Activated B cell treated with CpG ODN at 0.5 μM for 24 hours (primary cell): ENCODE measurements at regions not wholly inside any gene's neighbourhood (a gene's known extent, or its start where the extent isn't known, plus 50 kb on each side); places are given as distances from the start of the nearest gene placed in this dataset.
A peak's percentile ranks its signal among the peaks of the same experiment; 100 is the strongest.

Source experiments
- ATAC-seq: fragments of 200-7000 bp; cut with Tn5 transposase; one replicate; pipeline ENCODE4 v1.10.0; 2021; ENCODE audit warnings: low read depth, mild to moderate bottlenecking, moderate library complexity
- CTCF ChIA-PET: fragments of 350-600 bp; sonication (Branson Sonifier 250); formaldehyde crosslinking; loops from one replicate; lab custom pipeline; 2021; ENCODE audit warnings: antibody characterized with exemption; lab: Charles Lee
- POLR2A ChIA-PET: fragments of 350-600 bp; sonication (Branson Sonifier 250); formaldehyde crosslinking; loops from one replicate; lab custom pipeline; 2021; ENCODE audit warnings: antibody characterized with exemption; lab: Charles Lee
- DNase-seq: peaks from one replicate; pipeline ENCODE4 v3.0.0; 2022
- H3K27ac Mint-ChIP-seq: one replicate; pipeline ENCODE4 v1.8.0; 2020; ENCODE audit warnings: mixed read lengths
- H3K27me3 Mint-ChIP-seq: one replicate; pipeline ENCODE4 v1.8.0; 2021; ENCODE audit warnings: mixed read lengths
- H3K36me3 Mint-ChIP-seq: one replicate; pipeline ENCODE4 v1.8.0; 2021; ENCODE audit warnings: low read depth, mixed read lengths
- H3K4me1 Mint-ChIP-seq: one replicate; pipeline ENCODE4 v1.8.0; 2021; ENCODE audit warnings: mixed read lengths
- H3K4me3 Mint-ChIP-seq: one replicate; pipeline ENCODE4 v1.8.0; 2020; ENCODE audit warnings: mild to moderate bottlenecking, mixed read lengths
- H3K9me3 Mint-ChIP-seq: one replicate; pipeline ENCODE4 v1.8.0; 2020; ENCODE audit warnings: mixed read lengths
- CTCF ChIP-seq: fragments of 200-600 bp; IDR thresholded peaks from one replicate; pipeline ENCODE4 v1.8.0; 2022; ENCODE audit warnings: antibody characterized with exemption, mild to moderate bottlenecking
- intact Hi-C: fragments of 100-400 bp; cut with micrococcal nuclease; formaldehyde crosslinking; loops from one replicate; pipeline ENCODE4 v1.15.1; 2024

DNA sequence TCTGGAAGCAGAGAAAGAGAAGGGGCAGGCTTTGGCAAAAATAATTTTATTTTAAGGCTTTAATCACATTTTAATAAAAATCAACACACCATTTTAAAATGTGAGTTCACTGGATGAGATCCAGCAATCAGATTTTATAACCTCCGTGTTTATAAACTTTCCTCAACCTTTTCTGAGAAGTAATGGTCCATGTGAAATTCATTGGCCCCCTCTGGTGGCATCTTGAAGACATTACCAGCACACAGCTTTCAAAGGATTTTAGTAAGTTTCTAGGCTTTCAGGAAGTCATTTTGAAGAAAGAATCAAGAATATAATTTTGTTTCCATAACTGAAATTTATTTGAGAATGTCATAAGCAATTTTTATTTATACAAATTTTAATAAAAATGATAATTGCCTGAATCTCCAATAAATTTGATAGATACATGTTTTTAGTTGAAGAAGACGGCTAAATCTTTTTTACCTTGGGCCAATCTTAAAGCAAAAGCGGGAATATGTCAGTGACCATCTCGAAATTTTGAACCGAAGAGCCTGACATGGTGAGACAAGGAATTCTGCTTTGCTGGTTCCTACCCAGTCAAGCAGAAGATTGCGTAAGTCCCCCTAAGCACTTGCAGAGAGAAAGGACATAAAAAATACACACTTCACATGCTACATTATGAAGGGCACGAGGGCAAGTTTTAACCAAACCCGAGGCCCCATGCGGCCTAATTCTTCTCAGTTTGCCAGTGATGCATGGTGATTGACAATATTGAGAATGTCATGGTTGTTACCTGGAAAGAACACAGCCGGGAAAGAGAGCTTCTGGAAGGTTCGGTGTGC, 128.4 kb upstream of the CBLN2 start:
- Mint-ChIP-seq H3K9me3 (no peaks in the 10 kb centered on the region), H3K27ac (no peak overlapping the region), H3K27me3 (peaks cover 2% of the 10 kb centered on the region), H3K4me3 (no peak overlapping the region), H3K36me3 (no peaks in the 10 kb centered on the region), H3K4me1 (no peaks in the 10 kb centered on the region)
- peak; percentile 60 for TF ChIP-seq CTCF
- DNase-seq (no peak), ATAC-seq (no peak)
- CTCF ChIA-PET, result interaction anchor here (2.1 kb wide), 1 partner anchor 19 kb away, joined by 5 read pairs; no protein-coding TSS in a partner anchor
- POLR2A ChIA-PET, result no interaction called here
- intact Hi-C loops, result loop anchor here (5.0 kb wide), 1 partner anchor 1890 kb away; no protein-coding TSS in a partner anchor

GRCh38 chr18:72667932-72668331, 123.8 kb upstream of the CBLN2 start:
- no peaks in the 10 kb centered on the region for H3K4me1 Mint-ChIP-seq
- DNase-seq, result no peak
- no peak for ATAC-seq
- no peak for TF ChIP-seq CTCF
- H3K27ac Mint-ChIP-seq, result no peak overlapping the region
- H3K27me3 Mint-ChIP-seq, result peaks cover 2% of the 10 kb centered on the region
- H3K4me3 Mint-ChIP-seq, result no peak overlapping the region
- intact Hi-C loops, result no loop called here
- POLR2A ChIA-PET, result no interaction called here
- CTCF ChIA-PET, result no interaction called here
- H3K36me3 Mint-ChIP-seq, result no peaks in the 10 kb centered on the region
- no peaks in the 10 kb centered on the region for H3K9me3 Mint-ChIP-seq

DNA sequence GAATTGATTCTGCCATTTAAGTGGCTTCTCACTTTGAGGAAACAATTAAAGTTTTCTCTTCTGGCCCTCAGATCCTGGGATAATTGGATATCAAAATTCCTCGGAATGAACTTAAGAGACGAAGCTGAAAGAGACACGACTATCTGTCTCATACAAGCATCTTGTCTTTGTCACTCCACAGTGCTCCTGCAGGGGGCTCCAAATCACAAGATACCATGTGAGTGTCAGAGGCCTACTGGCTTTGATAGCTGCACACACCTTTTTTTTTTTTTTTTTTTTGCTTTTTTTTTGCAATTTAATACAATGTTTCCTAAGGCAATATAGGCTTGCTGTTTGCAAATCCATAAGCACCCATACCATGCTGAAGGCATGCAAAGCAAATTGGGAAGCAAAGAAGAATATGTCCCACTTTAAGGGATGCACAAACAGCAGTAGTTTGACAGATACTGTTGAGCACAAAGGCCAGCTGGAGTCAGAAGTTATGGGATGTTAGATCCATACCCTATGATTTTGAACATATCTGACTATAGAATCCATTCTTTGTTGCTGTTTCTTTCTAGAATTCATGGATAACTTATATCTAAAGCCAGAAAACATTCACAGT, 109.0 kb upstream of the CBLN2 start:
- H3K4me3 Mint-ChIP-seq, result no peak overlapping the region
- ChIA-PET POLR2A (no interaction called here), CTCF (interaction anchor here (1.0 to 1.7 kb wide), 4 partner anchors 9 to 20 kb away, joined by 3 to 5 read pairs (median 4); no protein-coding TSS in a partner anchor)
- peak; percentile 58 for ATAC-seq
- no peak for DNase-seq
- no peaks in the 10 kb centered on the region for H3K36me3 Mint-ChIP-seq
- no peaks in the 10 kb centered on the region for H3K9me3 Mint-ChIP-seq
- no peak for TF ChIP-seq CTCF
- intact Hi-C loops, result loop anchor here (1.0 kb wide), 1 partner anchor 1190 kb away; no protein-coding TSS in a partner anchor
- H3K4me1 Mint-ChIP-seq, result no peaks in the 10 kb centered on the region
- H3K27ac Mint-ChIP-seq, result no peak overlapping the region
- H3K27me3 Mint-ChIP-seq, result no peaks in the 10 kb centered on the region

- DNase-seq, result no peak
- ATAC-seq, result no peak
- Mint-ChIP-seq H3K4me1 (no peaks in the 10 kb centered on the region), H3K36me3 (no peaks in the 10 kb centered on the region), H3K4me3 (no peak overlapping the region), H3K27me3 (no peaks in the 10 kb centered on the region), H3K27ac (no peak overlapping the region), H3K9me3 (no peaks in the 10 kb centered on the region)
- POLR2A ChIA-PET, result no interaction called here
- intact Hi-C loops, result no loop called here
- CTCF ChIA-PET, result interaction anchor here (0.9 kb wide), 1 partner anchor 12 kb away, joined by 4 read pairs; no protein-coding TSS in a partner anchor
- TF ChIP-seq CTCF, result no peak
These were observed 106.9 kb upstream of the CBLN2 start for GRCh38 chr18:72651033-72651432.

DNA sequence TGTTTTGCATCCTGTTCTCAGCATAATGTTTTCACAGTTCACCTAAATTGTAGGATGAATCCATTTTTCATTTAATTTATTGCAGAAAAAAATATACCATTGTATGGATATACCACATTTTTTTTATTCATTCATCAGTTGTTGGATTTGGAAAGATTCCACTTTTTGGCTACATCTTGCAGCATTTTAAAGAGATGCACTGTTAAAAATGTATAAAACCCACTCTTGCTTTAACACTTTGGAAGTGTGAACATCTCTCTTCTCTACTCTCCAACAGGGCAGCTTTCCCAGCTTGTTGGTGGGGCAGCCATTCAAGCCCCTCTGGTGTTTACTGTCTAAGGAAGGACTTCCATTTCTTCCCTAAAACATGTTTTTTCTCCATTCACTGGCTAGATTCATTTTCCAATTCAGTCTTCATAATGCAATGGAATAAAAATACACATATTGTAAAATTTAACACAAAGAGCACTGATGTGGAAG, 104.4 kb upstream of the CBLN2 start:
- Mint-ChIP-seq H3K4me3 (no peak overlapping the region), H3K27me3 (no peaks in the 10 kb centered on the region), H3K27ac (no peak overlapping the region), H3K36me3 (no peaks in the 10 kb centered on the region), H3K4me1 (no peaks in the 10 kb centered on the region), H3K9me3 (no peaks in the 10 kb centered on the region)
- DNase-seq (no peak), ATAC-seq (no peak)
- TF ChIP-seq CTCF, result no peak
- intact Hi-C loops, result no loop called here
- ChIA-PET CTCF (no interaction called here), POLR2A (no interaction called here)
